ENCODE measurements at regions not wholly inside any gene's neighbourhood (a gene's known extent, or its start where the extent isn't known, plus 50 kb on each side); places are given as distances from the start of the nearest gene placed in this dataset.

DNA sequence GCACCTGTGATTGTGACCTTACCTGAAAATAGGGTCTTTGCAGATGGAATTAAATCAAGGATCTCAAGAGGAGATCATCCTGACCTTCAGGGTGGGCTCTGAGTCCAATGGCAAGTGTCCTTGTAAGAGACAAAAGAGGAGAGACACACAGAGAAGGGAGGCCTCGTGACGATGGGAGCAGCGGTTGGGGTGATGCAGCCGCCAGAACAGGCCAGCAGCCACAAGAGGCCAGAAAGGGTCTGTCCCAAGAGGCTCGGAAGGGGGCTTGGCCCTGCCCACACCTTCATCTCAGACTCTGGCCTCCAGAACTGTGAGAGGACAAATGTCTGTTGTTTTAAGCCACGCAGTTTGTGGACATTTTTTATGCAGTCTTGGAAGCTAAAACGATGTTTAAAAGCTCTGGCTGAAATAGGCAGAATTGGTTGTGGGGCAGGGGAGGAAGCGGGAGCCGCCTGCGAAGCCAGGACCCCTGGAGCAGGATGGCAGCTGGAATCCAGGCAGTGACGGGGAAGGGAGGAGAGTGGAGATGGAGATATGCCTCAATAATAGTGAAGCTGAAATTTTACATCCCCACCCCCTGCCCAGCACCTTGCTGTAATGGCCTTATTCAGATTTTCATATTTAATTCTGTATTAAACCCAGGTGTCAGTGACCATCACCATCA lies 216.4 kb downstream of the ANKRD60 start:
- DNase-seq, result no peak

- DNase-seq, result no peak
Measured at GRCh38 chr20:58011106-58011946, 217.1 kb downstream of the ANKRD60 start.

DNA sequence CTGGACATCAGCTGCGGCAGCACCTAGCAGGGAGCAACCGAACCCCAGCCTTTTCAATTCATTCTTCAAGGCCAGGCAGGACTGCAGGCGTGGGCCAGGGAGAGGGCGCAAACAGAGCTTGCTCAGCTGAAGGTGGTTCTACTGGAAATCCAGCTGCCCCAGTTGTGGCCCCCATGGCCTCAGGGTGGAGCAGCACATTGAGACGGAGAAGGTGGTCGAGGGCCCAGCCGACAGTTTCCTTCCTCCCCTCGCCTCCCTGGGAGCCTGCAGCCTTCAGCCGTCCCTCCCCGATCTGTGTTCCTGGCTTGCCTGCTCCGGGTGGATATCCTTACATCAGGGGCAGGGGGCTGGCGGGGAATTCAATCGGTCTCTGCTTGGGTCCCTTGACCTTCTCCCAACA lies 217.8 kb downstream of the ANKRD60 start:
- no peak for DNase-seq

GRCh38 chr20:58010186-58010585 lies 218.3 kb downstream of the ANKRD60 start:
- DNase-seq, result no peak

DNA sequence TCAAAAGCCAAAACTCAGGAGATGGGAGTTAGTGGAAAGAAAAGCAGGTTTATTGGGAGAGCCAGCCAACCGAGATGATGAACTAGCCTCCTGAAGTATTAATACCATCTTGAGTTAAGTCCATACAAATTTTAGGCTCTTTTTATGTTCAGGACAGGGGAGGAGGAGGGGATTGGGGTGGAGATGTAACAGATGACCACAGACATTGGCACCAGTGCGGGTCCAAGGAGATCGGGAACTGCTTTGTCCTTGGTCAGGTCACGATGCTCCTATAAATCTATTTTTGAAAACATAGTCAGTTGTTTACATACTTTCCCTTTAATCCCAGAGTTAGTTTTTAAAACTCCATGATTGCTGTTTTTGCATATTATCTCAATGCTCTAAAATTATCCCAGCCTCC lies 219.6 kb downstream of the ANKRD60 start:
- DNase-seq, result no peak

- no peak for DNase-seq
Measured at GRCh38 chr20:58008413-58008812, 220.0 kb downstream of the ANKRD60 start.

DNA sequence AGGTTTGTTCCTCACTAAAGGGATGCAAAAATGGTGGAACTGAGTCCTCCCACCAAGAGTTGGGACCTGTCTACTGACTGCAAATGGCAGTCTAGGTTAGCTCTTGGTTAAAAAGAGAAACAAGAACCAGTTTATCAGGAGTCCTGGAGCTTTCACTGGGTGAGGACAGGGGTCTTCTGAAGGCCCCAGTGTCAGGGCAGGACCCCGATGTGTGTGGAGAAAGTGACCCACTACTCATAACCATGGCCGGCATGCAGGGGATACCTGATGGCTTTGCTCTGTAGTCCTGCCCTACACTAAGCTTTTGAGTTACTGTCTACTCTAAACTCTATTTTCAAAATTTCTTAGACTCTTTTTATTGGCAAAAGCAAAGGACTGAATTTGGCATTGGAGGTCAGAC lies 220.5 kb downstream of the ANKRD60 start:
- DNase-seq, result no peak

GRCh38 chr20:58006346-58007316 lies 221.8 kb downstream of the ANKRD60 start:
- DNase-seq, result no peak

GRCh38 chr20:58005581-58006345 lies 222.7 kb downstream of the ANKRD60 start:
- DNase-seq, result no peak

- no peak for DNase-seq
Measured at GRCh38 chr20:58004900-58005299, 223.6 kb downstream of the ANKRD60 start.

DNA sequence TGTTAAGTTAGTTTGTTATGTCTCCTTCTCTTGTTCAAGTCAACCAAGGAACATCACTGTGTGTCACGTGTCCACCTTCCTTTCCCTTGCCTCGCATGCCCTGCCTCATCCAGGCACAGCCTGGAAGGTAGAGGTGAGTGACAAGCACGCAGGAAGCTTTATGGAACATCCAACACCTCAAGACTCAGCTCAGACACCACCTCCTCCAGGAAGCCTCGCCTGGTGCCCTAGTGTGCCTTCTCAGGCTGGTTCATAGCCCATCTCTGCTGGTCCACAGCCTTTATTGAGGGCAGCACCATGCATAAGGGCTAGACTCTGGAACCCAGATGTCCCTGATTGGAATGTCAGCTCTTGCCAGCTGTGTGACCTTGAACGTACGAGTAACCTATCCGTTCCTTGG lies 224.3 kb downstream of the ANKRD60 start:
- no peak for DNase-seq

GRCh38 chr20:58003525-58003924 lies 224.9 kb downstream of the ANKRD60 start:
- no peak for DNase-seq

DNA sequence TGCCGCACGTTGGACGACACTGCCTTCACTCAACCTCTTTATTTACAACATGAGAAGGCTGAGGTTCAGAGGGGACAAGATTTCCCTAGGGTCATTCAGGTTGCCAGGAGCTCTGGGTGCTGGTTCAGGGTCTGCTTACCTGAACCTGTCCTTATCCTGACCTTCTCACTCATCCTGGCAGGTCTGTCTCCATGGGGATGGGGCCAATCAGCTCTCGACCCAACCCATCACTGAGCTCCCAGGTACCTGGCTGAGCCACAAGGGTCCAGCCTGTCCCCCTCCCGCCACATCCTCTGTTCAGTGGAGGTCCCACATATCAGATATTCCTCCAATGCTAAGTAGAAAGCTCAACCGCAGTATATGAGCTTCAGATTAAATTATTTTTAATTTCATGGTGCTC lies 225.6 kb downstream of the ANKRD60 start:
- no peak for DNase-seq

DNA sequence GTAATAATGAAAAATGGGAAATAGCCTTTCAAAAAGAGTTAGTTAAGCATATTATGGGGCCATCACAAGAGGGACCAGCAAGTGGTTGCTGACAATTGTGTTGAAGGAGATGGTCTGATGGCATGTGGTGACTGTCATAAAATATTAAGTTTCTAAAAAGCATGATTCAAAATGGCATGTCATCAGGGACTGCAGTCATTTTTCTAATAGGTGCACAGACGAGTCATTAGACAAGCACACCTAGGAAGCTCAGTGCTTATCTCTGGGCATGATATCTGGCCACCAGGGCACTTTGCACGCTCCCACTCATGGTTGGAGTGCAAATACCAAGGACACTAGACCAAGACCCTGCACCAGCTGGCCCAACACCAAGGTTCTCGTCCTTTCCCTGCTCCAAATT lies 226.5 kb downstream of the ANKRD60 start:
- DNase-seq, result no peak

- DNase-seq, result no peak
Measured at GRCh38 chr20:58001381-58001780, 227.1 kb downstream of the ANKRD60 start.

DNA sequence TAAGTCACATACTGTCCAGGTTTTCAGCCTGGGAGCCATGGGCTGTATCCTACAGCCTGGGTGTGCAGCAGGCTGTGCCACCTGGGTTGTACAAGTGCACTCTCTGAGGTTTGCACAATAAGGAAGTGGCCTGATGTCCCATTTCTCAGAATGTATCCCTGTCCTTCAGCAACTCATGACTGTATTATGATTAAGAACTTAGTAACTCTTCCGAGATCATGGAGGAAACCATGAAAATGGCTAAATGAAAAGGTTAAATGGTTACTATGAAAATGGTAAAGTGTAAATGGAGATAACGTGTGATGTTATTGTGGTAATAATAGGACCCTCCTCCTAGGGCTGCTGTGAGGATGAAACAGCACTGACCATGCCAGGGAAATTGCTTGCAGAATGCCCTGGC lies 227.6 kb downstream of the ANKRD60 start:
- no peak for DNase-seq

- no peak for DNase-seq
Measured at GRCh38 chr20:57999465-58000111, 228.9 kb downstream of the ANKRD60 start.

- no peak for DNase-seq
Measured at GRCh38 chr20:57998981-57999464, 229.4 kb downstream of the ANKRD60 start.

- DNase-seq, result no peak
Measured at GRCh38 chr20:57998276-57998675, 230.2 kb downstream of the ANKRD60 start.

- DNase-seq, result peak; percentile 20
Measured at GRCh38 chr20:57996936-57997890, 231.2 kb downstream of the ANKRD60 start.

DNA sequence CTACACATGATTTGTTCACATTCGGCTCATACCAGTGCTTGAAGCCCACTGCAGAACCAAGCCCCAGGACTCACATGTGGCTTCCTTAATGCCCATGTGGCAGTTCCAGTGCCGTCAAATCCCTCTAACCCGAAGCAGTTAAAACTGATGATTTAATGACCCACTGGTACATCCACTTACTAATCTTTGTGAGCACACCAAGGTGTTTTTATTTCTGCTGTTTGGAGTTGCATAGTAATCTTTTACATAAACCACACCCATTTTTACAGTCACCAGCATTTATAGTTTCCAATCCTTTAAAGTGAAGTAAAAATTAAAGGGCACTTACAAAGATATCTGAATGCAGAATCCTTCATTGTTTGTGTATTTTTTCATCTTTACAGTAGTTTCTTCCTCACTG lies 232.0 kb downstream of the ANKRD60 start:
- DNase-seq, result no peak

All from NCI-H226 (cell line).